Tibial nerve (tissue), 4 donors: ENCODE measurements at regions not wholly inside any gene's neighbourhood (a gene's known extent, or its start where the extent isn't known, plus 50 kb on each side); places are given as distances from the start of the nearest gene placed in this dataset.

Source experiments
- DNase-seq, 2 donors: peaks; one replicate each; pipeline ENCODE4 v3.0.0-alpha.2; 2019; ENCODE audit warnings: low spot score in 2 of 2
- H3K27ac ChIP-seq, 4 donors: fragments of 200-600 bp; sonication (generic) in 3 of 4; one replicate each; pipeline ENCODE4 v1.5.1; 2017 to 2019; ENCODE audit warnings: mild to moderate bottlenecking in 1 of 4
- H3K27me3 ChIP-seq, 2 donors: fragments of 200-600 bp; sonication (generic) in 1 of 2; one replicate each; pipeline versions ENCODE4 v1.5.1 to v1.6.0; 2017 to 2019
- H3K36me3 ChIP-seq, 3 donors: fragments of 200-600 bp; sonication (generic); one replicate each; pipeline ENCODE4 v1.5.1; 2018 to 2019
- H3K4me1 ChIP-seq, 4 donors: fragments of 200-600 bp; sonication (generic) in 3 of 4; one replicate each; pipeline ENCODE4 v1.5.1; 2017 to 2019
- H3K4me3 ChIP-seq, 4 donors: fragments of 200-600 bp; sonication (generic) in 3 of 4; one replicate each; pipeline ENCODE4 v1.5.1; 2017 to 2019; ENCODE audit warnings: mild to moderate bottlenecking in 1 of 4, moderate library complexity in 1 of 4
- H3K9me3 ChIP-seq, 4 donors: fragments of 200-600 bp; sonication (generic) in 3 of 4; one replicate each; pipeline ENCODE4 v1.5.1; 2017 to 2019
- EP300 ChIP-seq, 2 donors: sonication (generic); formaldehyde crosslinking; IDR thresholded peaks; one replicate each; pipeline ENCODE4 v1.6.1; 2017; ENCODE audit warnings: antibody characterized with exemption in 2 of 2, mild to moderate bottlenecking in 1 of 2
- POLR2A ChIP-seq, 2 donors: fragments of 450-650 bp; IDR thresholded peaks; one replicate each; pipeline ENCODE4 v1.6.1; 2017; ENCODE audit warnings: antibody characterized with exemption in 2 of 2, mild to moderate bottlenecking in 2 of 2, moderate library complexity in 2 of 2
- WGBS, 2 donors: methylation state at CpG; one replicate each; pipeline ENCODE4 v1.1.5; 2018; 5-methylcytosine and 5-hydroxymethylcytosine counted together
- TF ChIP-seq, protein P1 (sequence below), 5 experiments: fragments of 200-600 bp in 3 of 5; fragments of 450-650 bp in 2 of 5; sonication (generic) in 3 of 5; IDR thresholded peaks; one replicate each; pipeline ENCODE4 v1.5.1; 2016 to 2019; ENCODE audit warnings: antibody characterized with exemption in 5 of 5, mild to moderate bottlenecking in 3 of 5, moderate library complexity in 2 of 5

DNA sequence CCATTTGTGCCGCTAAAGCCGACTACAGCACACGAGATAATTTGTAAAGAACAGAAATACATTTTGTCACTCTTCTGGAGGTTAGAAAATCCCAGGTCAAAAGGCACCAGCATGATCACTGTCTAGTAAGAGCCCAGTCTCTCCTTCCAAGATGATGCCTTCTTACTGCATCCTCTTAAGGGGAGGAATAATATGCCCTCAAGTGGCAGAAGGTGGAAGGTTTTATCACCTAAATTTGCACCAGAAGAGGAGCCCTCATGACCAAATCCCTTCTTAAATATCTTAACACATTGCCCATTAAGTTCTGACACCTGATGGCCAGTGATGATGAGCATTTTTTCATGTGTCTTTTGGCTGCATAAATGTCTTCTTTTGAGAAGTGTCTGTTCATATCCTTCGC is 326.7 kb upstream of the RGS18 start:
- 86 to 87% methylated on average over 4 of the region's 4 CpGs for WGBS, 2 donors
- no peak for TF ChIP-seq EP300 (IDR thresholded peaks at IDR 0.05)
- TF ChIP-seq, protein P1, sequence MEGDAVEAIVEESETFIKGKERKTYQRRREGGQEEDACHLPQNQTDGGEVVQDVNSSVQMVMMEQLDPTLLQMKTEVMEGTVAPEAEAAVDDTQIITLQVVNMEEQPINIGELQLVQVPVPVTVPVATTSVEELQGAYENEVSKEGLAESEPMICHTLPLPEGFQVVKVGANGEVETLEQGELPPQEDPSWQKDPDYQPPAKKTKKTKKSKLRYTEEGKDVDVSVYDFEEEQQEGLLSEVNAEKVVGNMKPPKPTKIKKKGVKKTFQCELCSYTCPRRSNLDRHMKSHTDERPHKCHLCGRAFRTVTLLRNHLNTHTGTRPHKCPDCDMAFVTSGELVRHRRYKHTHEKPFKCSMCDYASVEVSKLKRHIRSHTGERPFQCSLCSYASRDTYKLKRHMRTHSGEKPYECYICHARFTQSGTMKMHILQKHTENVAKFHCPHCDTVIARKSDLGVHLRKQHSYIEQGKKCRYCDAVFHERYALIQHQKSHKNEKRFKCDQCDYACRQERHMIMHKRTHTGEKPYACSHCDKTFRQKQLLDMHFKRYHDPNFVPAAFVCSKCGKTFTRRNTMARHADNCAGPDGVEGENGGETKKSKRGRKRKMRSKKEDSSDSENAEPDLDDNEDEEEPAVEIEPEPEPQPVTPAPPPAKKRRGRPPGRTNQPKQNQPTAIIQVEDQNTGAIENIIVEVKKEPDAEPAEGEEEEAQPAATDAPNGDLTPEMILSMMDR (IDR thresholded peaks at IDR 0.05): no peak
- TF ChIP-seq POLR2A (IDR thresholded peaks at IDR 0.05): no peak
- Histone ChIP-seq H3K27ac (no peak overlapping the region), H3K27me3 (no peaks in the 10 kb centered on the region), H3K4me3 (no peak overlapping the region), H3K9me3 (no peaks in the 10 kb centered on the region), H3K4me1 (no peaks in the 10 kb centered on the region), H3K36me3 (no peaks in the 10 kb centered on the region)
- no peak for DNase-seq

DNA sequence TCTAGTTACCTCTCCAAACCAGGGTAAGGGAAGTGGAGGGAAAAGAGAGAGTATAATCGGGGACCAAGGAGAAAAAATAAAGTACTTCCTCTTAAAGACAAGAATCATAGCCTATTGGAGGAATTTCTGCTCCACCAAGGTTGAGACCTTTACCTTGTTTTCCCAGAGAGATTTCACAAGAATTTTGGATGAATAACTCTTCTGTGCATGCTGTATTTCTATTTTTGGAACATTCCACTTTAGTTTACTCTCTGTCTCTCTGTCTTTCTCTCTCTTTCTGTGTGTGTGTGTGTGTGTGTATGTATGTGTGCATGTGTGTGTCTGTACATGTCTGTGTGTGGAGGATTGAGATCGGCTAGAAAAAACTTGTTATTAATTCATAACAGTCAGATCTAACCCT is 318.4 kb upstream of the RGS18 start:
- no peaks in the 10 kb centered on the region for H3K27me3 ChIP-seq
- no peak overlapping the region for H3K4me3 ChIP-seq
- H3K4me1 ChIP-seq: peaks cover 0 to 5% (median 0%) of the 10 kb centered on the region in 4 donors
- no peaks in the 10 kb centered on the region for H3K36me3 ChIP-seq
- H3K27ac ChIP-seq: peak overlapping the region in 1 of 4 donors; percentile 4
- no peaks in the 10 kb centered on the region for H3K9me3 ChIP-seq
- TF ChIP-seq, protein P1 (IDR thresholded peaks at IDR 0.05): no peak
- no peak for TF ChIP-seq EP300 (IDR thresholded peaks at IDR 0.05)
- no peak for TF ChIP-seq POLR2A (IDR thresholded peaks at IDR 0.05)
- WGBS, 2 donors: 32 to 34% methylated on average over 2 of the region's 2 CpGs
- DNase-seq: no peak

GRCh38 chr1:191851799-191852595 is 306.3 kb upstream of the RGS18 start:
- no peak for TF ChIP-seq EP300 (IDR thresholded peaks at IDR 0.05)
- TF ChIP-seq, protein P1 (IDR thresholded peaks at IDR 0.05): no peak
- TF ChIP-seq POLR2A (IDR thresholded peaks at IDR 0.05): no peak
- Histone ChIP-seq H3K4me3 (no peak overlapping the region), H3K4me1 (no peaks in the 10 kb centered on the region), H3K9me3 (no peaks in the 10 kb centered on the region), H3K27me3 (no peaks in the 10 kb centered on the region), H3K27ac (no peak overlapping the region), H3K36me3 (no peaks in the 10 kb centered on the region)
- no peak for DNase-seq
- 93 to 100% methylated on average over 1 of the region's 1 CpG for WGBS, 2 donors

- Histone ChIP-seq H3K27me3 (no peaks in the 10 kb centered on the region), H3K9me3 (no peaks in the 10 kb centered on the region), H3K27ac (no peak overlapping the region), H3K36me3 (no peaks in the 10 kb centered on the region), H3K4me3 (no peak overlapping the region), H3K4me1 (no peaks in the 10 kb centered on the region)
- TF ChIP-seq EP300 (IDR thresholded peaks at IDR 0.05) (no peak), POLR2A (IDR thresholded peaks at IDR 0.05) (no peak)
- TF ChIP-seq, protein P1 (IDR thresholded peaks at IDR 0.05): no peak
- DNase-seq: no peak
- 82 to 88% methylated on average over 1 of the region's 1 CpG for WGBS, 2 donors
Observed at GRCh38 chr1:191852907-191853306, 305.4 kb upstream of the RGS18 start.

DNA sequence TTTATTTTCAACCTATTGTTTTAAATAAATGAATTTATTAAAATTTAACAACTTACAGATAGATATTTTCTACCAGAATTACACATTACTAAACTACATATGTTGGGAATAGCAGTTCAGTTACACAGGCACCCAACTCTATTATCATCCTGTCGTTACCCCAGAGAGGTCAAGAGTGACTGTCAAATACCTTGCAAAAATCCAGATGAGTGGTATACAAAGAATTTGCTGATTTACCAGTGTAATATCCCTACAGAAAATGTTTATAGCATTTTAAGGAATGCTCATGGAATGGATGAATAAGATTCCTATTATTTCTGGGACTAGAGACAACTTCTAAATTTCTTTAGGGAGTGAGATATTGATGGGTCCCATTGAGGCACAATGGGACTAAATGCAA is 300.7 kb upstream of the RGS18 start:
- Histone ChIP-seq H3K4me1 (no peaks in the 10 kb centered on the region), H3K4me3 (no peak overlapping the region), H3K27ac (no peak overlapping the region), H3K9me3 (no peaks in the 10 kb centered on the region), H3K36me3 (no peaks in the 10 kb centered on the region), H3K27me3 (no peaks in the 10 kb centered on the region)
- TF ChIP-seq EP300 (IDR thresholded peaks at IDR 0.05) (no peak), POLR2A (IDR thresholded peaks at IDR 0.05) (no peak)
- TF ChIP-seq, protein P1 (IDR thresholded peaks at IDR 0.05): no peak
- DNase-seq: no peak
- WGBS, 2 donors: 71 to 72% methylated on average over 1 of the region's 1 CpG
